Epithelial cell of esophagus (primary cell): ENCODE measurements at regions not wholly inside any gene's neighbourhood (a gene's known extent, or its start where the extent isn't known, plus 50 kb on each side); places are given as distances from the start of the nearest gene placed in this dataset.
"Not testable (repeated sequence)": the region's sequence is repeated elsewhere in the genome, so short reads cannot be mapped to it uniquely, and the experiment has no call there.

Experiments
- DNase-seq: peaks from one replicate; pipeline ENCODE4 v3.0.0; 2010; ENCODE audit warnings: low read depth
- H3K4me3 ChIP-seq: 2 replicates; pipeline ENCODE4 v1.5.1; 2011; ENCODE audit warnings: mild to moderate bottlenecking, low read length, control low read depth
- TF ChIP-seq, protein P1 (sequence below): IDR thresholded peaks from 2 replicates; pipeline ENCODE4 v1.5.1; 2011; ENCODE audit warnings: low read depth, mild to moderate bottlenecking, low read length, control low read depth, inconsistent platforms; ENCODE audit not compliant: insufficient read depth; ENCODE audit errors: missing control alignments

DNA sequence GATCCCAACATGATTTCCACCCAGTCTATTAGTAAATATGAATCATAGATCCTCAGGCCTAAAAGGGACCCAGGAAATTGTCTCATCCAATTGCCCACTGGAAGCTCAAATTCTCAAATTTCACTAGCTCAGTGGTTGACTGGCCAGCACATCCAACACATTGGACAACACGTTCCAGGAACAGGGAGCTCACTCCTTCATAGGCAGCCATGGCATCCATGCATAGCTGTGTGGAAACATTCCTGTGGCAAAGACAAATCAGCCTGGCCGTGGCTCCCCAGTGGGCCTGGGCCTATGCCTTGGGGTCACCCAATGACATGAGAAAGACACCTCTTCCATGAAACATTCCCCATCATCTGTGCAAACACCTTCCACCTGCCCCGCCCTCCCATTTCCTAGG lies 261.1 kb downstream of the ANAPC1 start:
- TF ChIP-seq, protein P1, sequence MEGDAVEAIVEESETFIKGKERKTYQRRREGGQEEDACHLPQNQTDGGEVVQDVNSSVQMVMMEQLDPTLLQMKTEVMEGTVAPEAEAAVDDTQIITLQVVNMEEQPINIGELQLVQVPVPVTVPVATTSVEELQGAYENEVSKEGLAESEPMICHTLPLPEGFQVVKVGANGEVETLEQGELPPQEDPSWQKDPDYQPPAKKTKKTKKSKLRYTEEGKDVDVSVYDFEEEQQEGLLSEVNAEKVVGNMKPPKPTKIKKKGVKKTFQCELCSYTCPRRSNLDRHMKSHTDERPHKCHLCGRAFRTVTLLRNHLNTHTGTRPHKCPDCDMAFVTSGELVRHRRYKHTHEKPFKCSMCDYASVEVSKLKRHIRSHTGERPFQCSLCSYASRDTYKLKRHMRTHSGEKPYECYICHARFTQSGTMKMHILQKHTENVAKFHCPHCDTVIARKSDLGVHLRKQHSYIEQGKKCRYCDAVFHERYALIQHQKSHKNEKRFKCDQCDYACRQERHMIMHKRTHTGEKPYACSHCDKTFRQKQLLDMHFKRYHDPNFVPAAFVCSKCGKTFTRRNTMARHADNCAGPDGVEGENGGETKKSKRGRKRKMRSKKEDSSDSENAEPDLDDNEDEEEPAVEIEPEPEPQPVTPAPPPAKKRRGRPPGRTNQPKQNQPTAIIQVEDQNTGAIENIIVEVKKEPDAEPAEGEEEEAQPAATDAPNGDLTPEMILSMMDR = no peak
- DNase-seq = peak; percentile 65
- H3K4me3 ChIP-seq = no peak overlapping the region

DNA sequence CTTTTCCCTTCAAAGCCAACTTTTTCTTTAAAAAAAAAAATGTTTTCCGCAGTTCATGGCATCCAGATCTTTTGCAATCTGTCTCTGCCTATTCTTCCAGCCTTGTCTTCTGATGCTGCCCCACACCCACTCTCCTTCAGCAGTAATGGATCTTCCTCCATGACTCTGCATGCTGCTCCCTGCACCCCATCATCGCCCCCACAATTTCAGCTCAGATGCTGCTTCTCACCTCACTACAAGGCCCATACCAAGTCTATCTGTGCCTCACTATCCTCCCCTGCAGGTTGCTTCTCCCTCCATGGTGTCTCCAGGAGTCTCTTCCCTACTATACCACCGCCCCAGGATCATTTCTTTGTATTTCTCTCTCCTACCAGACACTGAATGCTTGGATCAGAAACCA lies 260.6 kb downstream of the ANAPC1 start:
- no peak overlapping the region for H3K4me3 ChIP-seq
- no peak for DNase-seq
- TF ChIP-seq, protein P1 = no peak

DNA sequence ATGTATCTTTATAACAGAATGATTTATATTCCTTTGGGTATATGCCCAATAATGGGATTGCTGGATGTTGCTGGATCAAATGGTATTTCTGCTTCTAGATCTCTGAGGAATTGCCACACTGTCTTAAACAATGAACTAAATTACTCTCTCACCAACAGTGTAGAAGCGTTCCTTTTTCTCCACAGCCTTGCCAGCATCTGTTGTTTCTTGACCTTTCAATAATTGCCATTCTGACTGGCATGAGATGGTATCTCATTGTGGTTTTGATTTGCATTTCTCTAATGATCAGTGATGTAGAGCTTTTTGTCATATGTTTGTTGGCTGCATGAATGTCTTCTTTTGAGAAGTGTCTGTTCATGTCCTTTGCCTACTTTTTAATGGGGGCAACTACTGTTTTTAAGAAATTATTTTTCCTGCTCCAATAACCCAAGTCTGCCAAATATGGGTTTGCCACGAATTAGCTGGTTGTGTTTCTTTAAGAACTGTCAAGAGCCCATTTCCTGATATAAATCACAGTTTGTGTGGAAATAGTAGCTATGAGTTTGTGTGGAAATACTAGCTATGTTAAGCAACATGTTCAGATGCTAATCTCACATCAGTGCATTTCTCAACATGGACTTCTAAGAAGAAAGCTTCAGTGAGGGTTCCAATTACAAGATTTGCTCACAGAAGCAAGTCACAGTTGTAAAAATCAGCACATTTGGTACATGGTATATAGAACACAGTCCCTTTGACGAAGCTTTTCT lies 259.4 kb downstream of the ANAPC1 start:
- DNase-seq = peak; percentile 84
- TF ChIP-seq, protein P1 = no peak

DNA sequence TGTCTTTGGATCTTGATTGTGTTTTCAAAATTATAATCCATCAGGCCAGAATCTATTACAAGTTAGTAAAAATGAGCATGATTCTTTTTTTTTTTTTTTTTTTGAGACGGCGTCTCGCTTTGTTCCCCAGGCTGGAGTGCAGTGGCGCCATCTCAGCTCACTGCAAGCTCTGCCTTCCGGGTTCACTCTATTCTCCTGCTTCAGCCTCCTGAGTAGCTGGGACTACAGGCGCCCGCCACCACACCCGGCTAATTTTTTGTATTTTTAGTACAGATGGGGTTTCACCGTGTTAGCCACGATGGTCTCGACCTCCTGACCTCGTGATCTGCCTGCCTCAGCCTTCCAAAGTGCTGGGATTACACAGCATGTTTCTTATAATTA lies 258.8 kb downstream of the ANAPC1 start:
- not testable (repeated sequence) for H3K4me3 ChIP-seq, DNase-seq

More for the DNA sequence above, 259.4 kb downstream of the ANAPC1 start:
- no peak overlapping the region for H3K4me3 ChIP-seq

DNA sequence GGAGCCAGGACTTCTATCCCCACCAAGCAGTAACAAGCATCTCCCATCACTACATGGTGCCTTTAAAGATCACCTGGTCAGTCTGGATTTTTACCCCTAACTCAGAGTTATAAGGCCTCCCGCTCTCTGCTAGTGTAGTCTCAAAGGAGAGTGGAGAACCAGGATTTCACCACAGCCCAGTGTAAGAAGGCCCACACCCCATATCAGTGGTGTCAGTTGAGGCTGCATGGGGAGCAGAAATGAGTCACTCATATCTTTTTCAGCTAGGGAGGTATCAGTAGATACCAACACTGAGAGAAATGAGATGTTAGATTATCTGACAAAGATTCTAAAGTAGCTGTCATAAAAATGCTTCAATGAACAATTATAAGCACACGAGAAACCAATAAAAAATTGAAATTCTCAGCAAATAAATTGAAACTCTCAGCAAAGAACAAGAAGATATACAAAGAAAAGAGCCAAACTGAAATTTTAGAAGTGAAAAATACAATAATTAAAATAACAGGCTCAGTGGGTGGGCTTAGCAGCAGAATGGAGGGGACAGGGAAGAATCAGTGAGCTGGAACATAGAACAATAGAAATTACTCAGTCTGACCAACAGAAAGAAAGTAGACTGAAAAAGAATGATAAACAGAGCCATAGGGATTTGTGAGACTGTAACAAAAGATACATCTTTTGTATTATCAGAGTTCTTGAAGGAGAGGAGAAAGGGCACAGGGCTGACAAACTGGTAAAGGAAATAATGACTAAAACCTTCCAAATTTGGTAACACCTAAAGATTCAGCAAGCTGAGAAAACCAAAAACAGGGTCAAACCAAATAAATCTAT lies 257.7 kb downstream of the ANAPC1 start:
- TF ChIP-seq, protein P1 = no peak
- peak; percentile 68 for DNase-seq
- H3K4me3 ChIP-seq = no peak overlapping the region

DNA sequence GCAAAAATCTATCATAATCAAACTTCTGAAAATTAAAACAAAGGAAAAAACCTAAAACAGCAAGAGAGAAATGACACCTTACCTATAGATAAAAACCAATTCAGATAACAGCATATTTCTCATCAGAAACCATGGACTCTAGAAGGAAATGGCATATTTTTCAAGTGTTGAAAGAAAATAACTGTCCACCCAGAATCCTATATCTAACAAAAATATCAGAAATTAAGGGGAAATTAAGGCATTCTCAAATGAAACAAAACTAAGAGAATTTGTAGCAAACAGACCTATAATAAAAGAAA lies 257.2 kb downstream of the ANAPC1 start:
- TF ChIP-seq, protein P1 = no peak
- no peak overlapping the region for H3K4me3 ChIP-seq
- DNase-seq = no peak

DNA sequence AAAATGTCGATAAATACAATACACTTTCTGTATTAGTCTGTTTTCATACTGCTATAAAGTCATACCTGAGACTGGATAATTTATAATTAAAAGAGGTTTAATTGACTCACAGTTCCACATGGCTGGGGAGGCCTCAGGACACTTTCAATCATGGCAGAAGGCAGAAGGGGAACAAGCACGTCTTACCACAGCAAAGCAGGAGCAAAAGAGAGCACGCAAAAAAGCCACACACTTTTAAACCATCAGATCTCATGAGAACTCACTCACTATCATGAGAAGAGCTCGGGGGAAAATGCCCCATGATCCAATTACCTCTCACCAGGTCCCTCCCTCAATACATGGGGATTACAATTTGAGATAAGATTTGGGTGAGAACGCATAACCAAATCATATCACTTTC lies 256.7 kb downstream of the ANAPC1 start:
- TF ChIP-seq, protein P1 = no peak
- H3K4me3 ChIP-seq = no peak overlapping the region
- no peak for DNase-seq
